Thyroid gland (tissue), 4 donors: ENCODE measurements at regions not wholly inside any gene's neighbourhood (a gene's known extent, or its start where the extent isn't known, plus 50 kb on each side); places are given as distances from the start of the nearest gene placed in this dataset.

ENCODE experiments used
- DNase-seq, 2 donors: peaks; one replicate each; pipeline ENCODE4 v3.0.0-alpha.2; 2019
- H3K27ac ChIP-seq, 3 donors: fragments of 200-600 bp; sonication (generic); 1 replicate in 2 of 3; 2 replicates in 1 of 3; pipeline ENCODE4 v1.5.1; 2016 to 2019; ENCODE audit warnings: mild to moderate bottlenecking in 1 of 3, moderate library complexity in 1 of 3
- H3K27me3 ChIP-seq: fragments of 200-600 bp; sonication (generic); one replicate; pipeline ENCODE4 v1.5.1; 2019
- H3K36me3 ChIP-seq, 2 donors: fragments of 200-600 bp; sonication (generic); one replicate each; pipeline ENCODE4 v1.5.1; 2016 to 2019
- H3K4me1 ChIP-seq, 2 donors: fragments of 200-600 bp; sonication (generic); one replicate each; pipeline ENCODE4 v1.5.1; 2017 to 2019
- H3K4me3 ChIP-seq, 3 donors: fragments of 200-600 bp; sonication (generic); replicated peaks in 1 of 3; 1 replicate in 2 of 3; 2 replicates in 1 of 3; pipeline ENCODE4 v1.5.1; 2016; ENCODE audit warnings: mild to moderate bottlenecking in 1 of 3
- H3K9me3 ChIP-seq: fragments of 200-600 bp; sonication (generic); one replicate; pipeline ENCODE4 v1.5.1; 2017
- POLR2A ChIP-seq, 2 donors: fragments of 450-650 bp; IDR thresholded peaks; one replicate each; pipeline ENCODE4 v1.6.1; 2017; ENCODE audit warnings: antibody characterized with exemption in 2 of 2, mild to moderate bottlenecking in 2 of 2, moderate library complexity in 1 of 2
- WGBS, 2 donors: methylation state at CpG; one replicate each; pipeline ENCODE4 v1.1.5; 2017; 5-methylcytosine and 5-hydroxymethylcytosine counted together
- intact Hi-C: fragments of 100-400 bp; cut with DNase I; formaldehyde crosslinking; loops from one replicate; pipeline ENCODE4 v1.15.1; 2023
- TF ChIP-seq, protein P1 (sequence below), 6 experiments: fragments of 200-600 bp in 3 of 6; fragments of 450-650 bp in 3 of 6; sonication (generic) in 3 of 6; IDR thresholded peaks; one replicate each; pipeline ENCODE4 v1.5.1; 2016 to 2019; ENCODE audit warnings: antibody characterized with exemption in 6 of 6, mild to moderate bottlenecking in 2 of 6, inconsistent platforms in 1 of 6, moderate library complexity in 1 of 6

DNA sequence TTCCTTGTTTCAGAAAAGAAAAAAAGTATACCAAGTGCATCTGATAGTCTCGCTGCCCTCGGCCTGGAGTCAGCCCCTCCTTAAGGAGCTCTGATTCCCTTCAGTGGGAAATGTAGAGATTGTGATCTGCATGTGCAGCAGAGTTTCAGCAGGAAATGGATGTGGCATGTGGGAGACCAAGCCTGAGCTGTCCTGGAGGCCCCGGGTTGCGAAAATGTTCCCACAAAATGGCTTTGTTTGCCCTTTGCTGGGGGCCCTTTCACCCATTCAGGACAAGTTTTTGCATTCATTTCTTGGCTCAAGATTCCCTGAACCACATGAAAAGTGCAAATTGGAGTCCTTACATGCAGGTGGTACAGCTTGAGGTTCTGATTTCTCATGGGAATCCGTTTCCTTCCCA is 230.9 kb downstream of the GADD45G start:
- TF ChIP-seq POLR2A (IDR thresholded peaks at IDR 0.05), result no peak
- TF ChIP-seq, protein P1, sequence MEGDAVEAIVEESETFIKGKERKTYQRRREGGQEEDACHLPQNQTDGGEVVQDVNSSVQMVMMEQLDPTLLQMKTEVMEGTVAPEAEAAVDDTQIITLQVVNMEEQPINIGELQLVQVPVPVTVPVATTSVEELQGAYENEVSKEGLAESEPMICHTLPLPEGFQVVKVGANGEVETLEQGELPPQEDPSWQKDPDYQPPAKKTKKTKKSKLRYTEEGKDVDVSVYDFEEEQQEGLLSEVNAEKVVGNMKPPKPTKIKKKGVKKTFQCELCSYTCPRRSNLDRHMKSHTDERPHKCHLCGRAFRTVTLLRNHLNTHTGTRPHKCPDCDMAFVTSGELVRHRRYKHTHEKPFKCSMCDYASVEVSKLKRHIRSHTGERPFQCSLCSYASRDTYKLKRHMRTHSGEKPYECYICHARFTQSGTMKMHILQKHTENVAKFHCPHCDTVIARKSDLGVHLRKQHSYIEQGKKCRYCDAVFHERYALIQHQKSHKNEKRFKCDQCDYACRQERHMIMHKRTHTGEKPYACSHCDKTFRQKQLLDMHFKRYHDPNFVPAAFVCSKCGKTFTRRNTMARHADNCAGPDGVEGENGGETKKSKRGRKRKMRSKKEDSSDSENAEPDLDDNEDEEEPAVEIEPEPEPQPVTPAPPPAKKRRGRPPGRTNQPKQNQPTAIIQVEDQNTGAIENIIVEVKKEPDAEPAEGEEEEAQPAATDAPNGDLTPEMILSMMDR (IDR thresholded peaks at IDR 0.05), result no peak
- H3K36me3 ChIP-seq, result no peaks in the 10 kb centered on the region
- no peaks in the 10 kb centered on the region for H3K27me3 ChIP-seq
- H3K9me3 ChIP-seq, result no peaks in the 10 kb centered on the region
- no peak overlapping the region for H3K27ac ChIP-seq
- no peak for DNase-seq
- no peaks in the 10 kb centered on the region for H3K4me1 ChIP-seq
- intact Hi-C loops, result no loop called here
- no peak overlapping the region for H3K4me3 ChIP-seq
- WGBS, 2 donors, result 80 to 86% methylated on average over 5 of the region's 5 CpGs

DNA sequence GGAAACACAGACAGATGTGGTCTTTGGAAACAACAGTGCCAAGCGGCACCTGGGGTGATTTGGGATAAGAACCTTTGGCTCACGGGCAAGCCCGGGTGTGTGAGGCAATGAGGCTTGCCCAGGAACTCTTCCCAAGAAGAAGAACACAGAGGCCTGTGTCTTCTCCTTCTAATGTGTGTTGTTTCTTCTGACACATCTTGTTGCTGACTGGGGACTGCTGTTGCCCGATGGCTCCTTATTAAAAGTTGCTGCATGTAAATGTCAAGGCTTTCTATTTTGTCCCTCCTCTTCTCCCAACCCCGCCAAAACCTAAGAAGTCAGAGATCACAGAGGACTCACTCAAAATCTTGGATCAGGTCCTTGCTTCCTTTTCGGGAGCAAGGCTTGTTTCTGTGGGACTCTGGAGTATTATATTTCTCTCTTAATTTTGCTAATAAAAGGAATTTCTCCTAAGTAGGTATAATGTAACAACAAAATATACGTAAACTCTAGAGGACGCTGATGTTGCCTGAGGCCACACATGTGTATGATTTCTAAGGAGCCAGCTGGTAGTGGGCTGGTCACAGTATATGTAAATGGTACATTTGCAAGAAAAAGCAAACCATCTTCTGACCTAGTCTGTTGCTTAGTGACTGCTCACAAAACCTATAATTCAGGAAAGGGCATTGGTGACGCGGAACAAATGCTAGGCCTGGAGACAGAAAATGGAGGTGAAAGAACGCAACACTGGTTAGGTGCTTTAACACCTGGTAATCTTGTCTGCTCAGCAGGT is 232.5 kb downstream of the GADD45G start:
- H3K4me1 ChIP-seq, result peaks cover 0 to 2% of the 10 kb centered on the region in 2 donors
- no peak overlapping the region for H3K27ac ChIP-seq
- H3K4me3 ChIP-seq, result no peak overlapping the region
- H3K9me3 ChIP-seq, result no peaks in the 10 kb centered on the region
- H3K36me3 ChIP-seq, result no peaks in the 10 kb centered on the region
- TF ChIP-seq POLR2A (IDR thresholded peaks at IDR 0.05), result no peak
- TF ChIP-seq, protein P1 (IDR thresholded peaks at IDR 0.05), result no peak
- H3K27me3 ChIP-seq, result no peaks in the 10 kb centered on the region
- DNase-seq, result no peak
- intact Hi-C loops, result no loop called here
- WGBS, 2 donors, result 81 to 84% methylated on average over 11 of the region's 11 CpGs

- no peaks in the 10 kb centered on the region for H3K27me3 ChIP-seq
- no peaks in the 10 kb centered on the region for H3K9me3 ChIP-seq
- no peak overlapping the region for H3K27ac ChIP-seq
- peaks cover 0 to 7% of the 10 kb centered on the region in 2 donors for H3K4me1 ChIP-seq
- DNase-seq, result no peak
- no peaks in the 10 kb centered on the region for H3K36me3 ChIP-seq
- intact Hi-C loops, result no loop called here
- TF ChIP-seq, protein P1 (IDR thresholded peaks at IDR 0.05), result no peak
- TF ChIP-seq POLR2A (IDR thresholded peaks at IDR 0.05), result no peak
- H3K4me3 ChIP-seq, result no peak overlapping the region
- 79 to 98% methylated on average over 5 of the region's 5 CpGs for WGBS, 2 donors
Observed at GRCh38 chr9:89837934-89838310, 233.1 kb downstream of the GADD45G start.

- intact Hi-C loops, result no loop called here
Observed at GRCh38 chr9:89838621-89839020, 233.8 kb downstream of the GADD45G start.

GRCh38 chr9:89839449-89839848 is 234.6 kb downstream of the GADD45G start:
- no peak for DNase-seq
- no peaks in the 10 kb centered on the region for H3K36me3 ChIP-seq
- H3K4me3 ChIP-seq, result no peak overlapping the region
- H3K4me1 ChIP-seq, result peaks cover 0 to 7% of the 10 kb centered on the region in 2 donors
- H3K9me3 ChIP-seq, result no peaks in the 10 kb centered on the region
- no peaks in the 10 kb centered on the region for H3K27me3 ChIP-seq
- 64 to 87% methylated on average over 4 of the region's 4 CpGs for WGBS, 2 donors
- no peak overlapping the region for H3K27ac ChIP-seq
- intact Hi-C loops, result no loop called here
- TF ChIP-seq, protein P1 (IDR thresholded peaks at IDR 0.05), result no peak

More at GRCh38 chr9:89838621-89839020, 233.8 kb downstream of the GADD45G start:
- Histone ChIP-seq H3K36me3 (no peaks in the 10 kb centered on the region), H3K4me3 (no peak overlapping the region), H3K27ac (no peak overlapping the region), H3K9me3 (no peaks in the 10 kb centered on the region), H3K4me1 (peaks cover 0 to 7% of the 10 kb centered on the region in 2 donors), H3K27me3 (no peaks in the 10 kb centered on the region)
- no peak for DNase-seq
- TF ChIP-seq POLR2A (IDR thresholded peaks at IDR 0.05), result no peak
- TF ChIP-seq, protein P1 (IDR thresholded peaks at IDR 0.05), result no peak
- 89 to 91% methylated on average over 6 of the region's 6 CpGs for WGBS, 2 donors
